MM.1S (cell line): ENCODE measurements at regions not wholly inside any gene's neighbourhood (a gene's known extent, or its start where the extent isn't known, plus 50 kb on each side); places are given as distances from the start of the nearest gene placed in this dataset.

ENCODE experiments used
- EZH2 ChIP-seq: fragments of 300-600 bp; sonication (generic); optimal IDR thresholded peaks from 2 replicates; pipeline ENCODE3; 2017; ENCODE audit warnings: low read depth, mild to moderate bottlenecking, antibody characterized with exemption, low read length, mixed read lengths
- EZH2phosphoT487 ChIP-seq: fragments of 300-600 bp; sonication (generic); IDR thresholded peaks from 2 replicates; pipeline ENCODE4 v1.6.1; 2018; ENCODE audit warnings: antibody characterized with exemption, low read length
- TF ChIP-seq, protein P1 (sequence below): fragments of 300-600 bp; sonication (generic); IDR thresholded peaks from 2 replicates; pipeline ENCODE4 v1.5.1; 2016; ENCODE audit warnings: antibody characterized with exemption, low read length, mixed read lengths

DNA sequence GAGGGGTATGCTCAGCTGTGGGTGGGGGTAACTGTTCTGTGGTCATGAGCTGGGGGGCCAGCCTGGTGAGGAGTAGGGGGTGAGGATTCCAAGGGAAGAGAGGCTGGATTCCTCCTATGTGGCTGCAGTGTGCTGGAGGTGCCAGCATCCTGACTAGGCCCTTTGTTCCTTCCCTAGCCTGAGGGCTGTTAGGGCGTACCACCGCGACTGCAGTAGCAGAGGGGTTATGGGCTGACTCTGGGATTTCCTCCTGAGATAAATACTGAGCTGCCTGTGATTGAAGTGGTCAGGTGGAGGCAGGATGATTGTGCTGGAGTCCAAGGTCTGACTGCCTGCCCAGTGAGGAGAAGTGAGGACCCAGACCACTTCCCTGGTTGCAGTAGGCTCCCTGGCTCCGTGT lies 205.3 kb downstream of the ADGRG6 start:
- no peak for TF ChIP-seq EZH2phosphoT487
- TF ChIP-seq, protein P1, sequence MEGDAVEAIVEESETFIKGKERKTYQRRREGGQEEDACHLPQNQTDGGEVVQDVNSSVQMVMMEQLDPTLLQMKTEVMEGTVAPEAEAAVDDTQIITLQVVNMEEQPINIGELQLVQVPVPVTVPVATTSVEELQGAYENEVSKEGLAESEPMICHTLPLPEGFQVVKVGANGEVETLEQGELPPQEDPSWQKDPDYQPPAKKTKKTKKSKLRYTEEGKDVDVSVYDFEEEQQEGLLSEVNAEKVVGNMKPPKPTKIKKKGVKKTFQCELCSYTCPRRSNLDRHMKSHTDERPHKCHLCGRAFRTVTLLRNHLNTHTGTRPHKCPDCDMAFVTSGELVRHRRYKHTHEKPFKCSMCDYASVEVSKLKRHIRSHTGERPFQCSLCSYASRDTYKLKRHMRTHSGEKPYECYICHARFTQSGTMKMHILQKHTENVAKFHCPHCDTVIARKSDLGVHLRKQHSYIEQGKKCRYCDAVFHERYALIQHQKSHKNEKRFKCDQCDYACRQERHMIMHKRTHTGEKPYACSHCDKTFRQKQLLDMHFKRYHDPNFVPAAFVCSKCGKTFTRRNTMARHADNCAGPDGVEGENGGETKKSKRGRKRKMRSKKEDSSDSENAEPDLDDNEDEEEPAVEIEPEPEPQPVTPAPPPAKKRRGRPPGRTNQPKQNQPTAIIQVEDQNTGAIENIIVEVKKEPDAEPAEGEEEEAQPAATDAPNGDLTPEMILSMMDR, result no peak
- no peak for TF ChIP-seq EZH2
